Heart left ventricle (tissue), 16 donors: ENCODE measurements at regions not wholly inside any gene's neighbourhood (a gene's known extent, or its start where the extent isn't known, plus 50 kb on each side); places are given as distances from the start of the nearest gene placed in this dataset.

ENCODE experiments used
- ATAC-seq, 4 donors: fragments of 200-7000 bp; cut with Tn5 transposase; one replicate each; pipeline ENCODE4 v1.9.1; 2020 to 2022; ENCODE audit warnings: moderate library complexity in 4 of 4, mild to moderate bottlenecking in 3 of 4, moderate number of reproducible peaks in 1 of 4
- DNase-seq, 5 donors: peaks; one replicate each; pipeline ENCODE4 v3.0.0-alpha.2; 2020
- H3K27ac ChIP-seq, 12 donors: fragments of 200-600 bp; sonication (generic) in 4 of 12; one replicate each; pipeline versions ENCODE4 v1.5.0 to v1.8.0; 2016 to 2022; ENCODE audit warnings: mild to moderate bottlenecking in 2 of 12
- H3K27me3 ChIP-seq, 9 donors: fragments of 200-600 bp; sonication (generic) in 2 of 9; one replicate each; pipeline versions ENCODE4 v1.5.1 to v1.8.0; 2016 to 2022; ENCODE audit warnings: mild to moderate bottlenecking in 3 of 9
- H3K36me3 ChIP-seq, 9 donors: fragments of 200-600 bp; sonication (generic) in 2 of 9; one replicate each; pipeline versions ENCODE4 v1.5.0 to v1.8.0; 2018 to 2022; ENCODE audit warnings: mild to moderate bottlenecking in 2 of 9
- H3K4me1 ChIP-seq, 12 donors: fragments of 200-600 bp; sonication (generic) in 4 of 12; one replicate each; pipeline versions ENCODE4 v1.5.0 to v1.8.0; 2016 to 2022; ENCODE audit warnings: mild to moderate bottlenecking in 3 of 12
- H3K4me3 ChIP-seq, 12 donors: fragments of 200-600 bp; sonication (generic) in 4 of 12; one replicate each; pipeline versions ENCODE4 v1.5.0 to v1.8.0; 2017 to 2022; ENCODE audit warnings: mild to moderate bottlenecking in 9 of 12, moderate library complexity in 4 of 12
- H3K9me3 ChIP-seq, 12 donors: fragments of 200-600 bp; sonication (generic) in 4 of 12; one replicate each; pipeline versions ENCODE4 v1.5.0 to v1.8.0; 2016 to 2022; ENCODE audit warnings: mild to moderate bottlenecking in 1 of 12
- POLR2A ChIP-seq, 2 donors: fragments of 450-650 bp; IDR thresholded peaks; one replicate each; pipeline ENCODE4 v1.6.1; 2017; ENCODE audit warnings: antibody characterized with exemption in 2 of 2, mild to moderate bottlenecking in 2 of 2, moderate library complexity in 2 of 2
- WGBS, 4 donors: extraction: QIAGEN DNeasy Blood & Tissue Kit in 2 of 4; methylation state at CpG; one replicate each; pipeline versions ENCODE4 v1.1.5 to v1.1.7; 2013 to 2018; 5-methylcytosine and 5-hydroxymethylcytosine counted together
- intact Hi-C, 10 donors: fragments of 100-400 bp; cut with DNase I; formaldehyde crosslinking; loops; one replicate each; pipeline versions ENCODE4 v1.11.1 to v1.14.2; 2022
- TF ChIP-seq, protein P1 (sequence below), 12 donors: fragments of 200-600 bp; sonication (generic) in 4 of 12; IDR thresholded peaks; one replicate each; pipeline versions ENCODE4 v1.5.0 to v1.8.0; 2018 to 2022; ENCODE audit warnings: antibody characterized with exemption in 12 of 12, mild to moderate bottlenecking in 5 of 12
- donor health status: ischemic (EF 13 %, LVEDD 7.1; RV severe dilation, severe dysfunction).
- donor health status: healthy with polysubstance abuse.
- donor health status: DM: no; HTN: yes; CAD: no.
- donor health status: DM: no; HTN: no; CAD: no.
- donor health status: ischemic (EF 25% LVEDD 6.9; RV normal size, moderate dysfunction).
- donor health status: ischemic (EF 25% LVEDD 5.7; RV mildly dilated, moderate dysfunction).
- donor health status: healthy.
- donor health status: DM: yes; HTN: yes; CAD: no.
- donor health status: ischemic (EF 35%, LVEDD 5.7; RV mildly dilated, moderate dysfunction).
- donor health status: nonischemic (EF 11% LVEDD 7.7; RV severe dilation, severe dysfunction).
- donor health status: DM: yes; HTN: yes; CAD: no.
- donor health status: PGD.
- donor health status: ischemic (EF 29% LVEDD 5.4; RV normal size, mild dysfunction).
- donor health status: nonischemic (EF 23%, LVEDD 6.1; RV moderate dilation, normal function).

DNA sequence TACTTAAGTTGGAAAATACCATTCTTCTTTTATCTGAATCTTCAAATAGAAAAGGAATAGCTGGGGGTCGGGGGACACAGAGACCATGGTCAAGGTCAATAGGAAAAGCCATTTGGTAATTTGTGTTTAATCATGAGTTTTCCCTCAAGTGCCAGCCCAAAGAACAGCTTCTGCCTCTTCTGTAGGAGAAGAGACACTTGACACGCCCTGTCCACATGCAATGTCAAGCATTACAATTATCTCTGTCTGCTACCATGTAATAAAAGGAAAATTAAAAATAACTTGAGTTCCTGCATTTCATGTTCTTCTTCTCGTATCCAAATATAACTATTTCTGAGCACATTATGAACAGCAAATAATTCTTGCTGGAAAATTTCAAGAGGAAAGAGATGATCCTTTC lies 241.7 kb downstream of the IPMK start:
- no peaks in the 10 kb centered on the region for H3K4me1 ChIP-seq
- ATAC-seq = no peak
- WGBS, 4 donors = 55 to 66% (median 63%) methylated on average over 3 of the region's 3 CpGs
- intact Hi-C loops = no loop called here
- DNase-seq = no peak
- TF ChIP-seq POLR2A (IDR thresholded peaks at IDR 0.05) = no peak
- TF ChIP-seq, protein P1, sequence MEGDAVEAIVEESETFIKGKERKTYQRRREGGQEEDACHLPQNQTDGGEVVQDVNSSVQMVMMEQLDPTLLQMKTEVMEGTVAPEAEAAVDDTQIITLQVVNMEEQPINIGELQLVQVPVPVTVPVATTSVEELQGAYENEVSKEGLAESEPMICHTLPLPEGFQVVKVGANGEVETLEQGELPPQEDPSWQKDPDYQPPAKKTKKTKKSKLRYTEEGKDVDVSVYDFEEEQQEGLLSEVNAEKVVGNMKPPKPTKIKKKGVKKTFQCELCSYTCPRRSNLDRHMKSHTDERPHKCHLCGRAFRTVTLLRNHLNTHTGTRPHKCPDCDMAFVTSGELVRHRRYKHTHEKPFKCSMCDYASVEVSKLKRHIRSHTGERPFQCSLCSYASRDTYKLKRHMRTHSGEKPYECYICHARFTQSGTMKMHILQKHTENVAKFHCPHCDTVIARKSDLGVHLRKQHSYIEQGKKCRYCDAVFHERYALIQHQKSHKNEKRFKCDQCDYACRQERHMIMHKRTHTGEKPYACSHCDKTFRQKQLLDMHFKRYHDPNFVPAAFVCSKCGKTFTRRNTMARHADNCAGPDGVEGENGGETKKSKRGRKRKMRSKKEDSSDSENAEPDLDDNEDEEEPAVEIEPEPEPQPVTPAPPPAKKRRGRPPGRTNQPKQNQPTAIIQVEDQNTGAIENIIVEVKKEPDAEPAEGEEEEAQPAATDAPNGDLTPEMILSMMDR (IDR thresholded peaks at IDR 0.05) = no peak
- H3K9me3 ChIP-seq = no peaks in the 10 kb centered on the region
- H3K36me3 ChIP-seq = no peaks in the 10 kb centered on the region
- no peak overlapping the region for H3K4me3 ChIP-seq
- H3K27ac ChIP-seq = no peak overlapping the region
- H3K27me3 ChIP-seq = no peaks in the 10 kb centered on the region

DNA sequence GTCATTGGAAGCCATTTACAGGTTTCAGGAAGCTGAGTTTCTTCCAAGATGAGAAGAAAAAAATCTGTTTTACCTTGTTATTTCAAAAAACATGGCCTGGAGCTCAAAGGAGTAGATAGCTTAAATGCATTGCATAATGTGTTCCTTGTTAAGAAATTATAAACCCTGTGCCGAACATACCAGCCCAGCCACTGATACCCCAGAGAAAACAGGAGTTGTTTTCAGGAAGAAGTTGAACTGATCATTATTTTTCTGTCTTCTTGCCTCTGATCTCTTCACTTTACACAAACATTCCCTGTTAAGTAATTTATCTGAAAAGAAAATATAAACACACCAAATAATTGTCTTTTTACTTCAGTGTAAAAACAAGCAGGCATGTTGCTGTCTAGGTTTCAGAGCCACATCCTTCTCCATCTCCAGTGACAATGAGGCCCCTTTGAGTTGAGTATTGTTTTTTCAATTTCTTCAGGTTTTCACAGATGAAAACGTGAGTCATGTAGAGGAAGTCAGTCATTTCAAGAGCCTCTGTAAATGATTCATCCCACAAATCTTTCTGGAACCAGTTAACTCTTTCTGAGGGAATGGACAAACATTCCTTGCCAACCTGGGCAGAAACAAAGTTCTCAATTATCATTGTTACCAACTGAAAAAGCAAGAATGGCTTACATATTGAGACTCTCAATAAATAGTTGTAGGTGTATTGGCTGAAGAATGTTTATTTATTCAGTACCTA lies 244.2 kb downstream of the IPMK start:
- peaks cover 0 to 5% (median 0%) of the 10 kb centered on the region in 9 donors for H3K27me3 ChIP-seq
- H3K27ac ChIP-seq = no peak overlapping the region
- ATAC-seq (no peak), DNase-seq (no peak)
- H3K36me3 ChIP-seq = no peaks in the 10 kb centered on the region
- no peak overlapping the region for H3K4me3 ChIP-seq
- no peaks in the 10 kb centered on the region for H3K4me1 ChIP-seq
- no peak for TF ChIP-seq POLR2A (IDR thresholded peaks at IDR 0.05)
- TF ChIP-seq, protein P1 (IDR thresholded peaks at IDR 0.05) = no peak
- intact Hi-C loops = no loop called here
- 8 to 42% (median 17%) methylated on average over 2 of the region's 2 CpGs for WGBS, 4 donors
- H3K9me3 ChIP-seq = peaks cover 0 to 3% (median 0%) of the 10 kb centered on the region in 12 donors

DNA sequence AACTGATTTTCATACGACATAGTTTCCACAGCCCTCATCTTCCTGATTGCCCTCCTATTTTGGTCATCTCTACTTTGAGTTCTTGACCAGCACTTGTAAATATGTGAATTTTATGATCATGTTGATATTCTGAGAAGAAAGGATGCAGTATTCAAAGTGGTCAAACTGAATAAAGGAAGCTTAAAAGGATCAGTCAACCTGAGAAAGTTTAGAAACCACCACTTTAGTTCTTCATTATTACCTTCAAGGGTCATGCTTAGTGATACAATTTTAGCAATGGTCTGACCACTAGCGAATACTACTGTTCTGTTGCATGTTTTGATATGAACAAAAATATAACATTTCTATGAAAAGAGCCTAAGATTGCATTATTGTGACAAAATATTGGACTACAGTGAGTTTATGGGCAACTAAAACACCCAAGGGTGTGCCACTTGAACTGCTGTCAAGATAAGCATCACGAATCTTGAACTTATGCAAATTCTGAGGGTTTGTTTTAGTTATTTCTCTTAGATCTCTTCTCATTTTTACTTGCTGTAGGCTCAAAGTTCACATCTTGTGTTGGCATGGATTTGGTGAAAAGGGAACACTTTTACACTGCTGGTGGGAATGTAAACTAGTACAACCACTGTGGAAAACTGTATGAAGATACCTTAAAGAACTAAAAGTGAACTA lies 247.7 kb downstream of the IPMK start:
- Histone ChIP-seq H3K36me3 (no peaks in the 10 kb centered on the region), H3K27me3 (peaks cover 0 to 5% (median 0%) of the 10 kb centered on the region in 9 donors), H3K4me3 (no peak overlapping the region), H3K4me1 (no peaks in the 10 kb centered on the region), H3K27ac (no peak overlapping the region), H3K9me3 (peaks cover 0 to 3% (median 0%) of the 10 kb centered on the region in 12 donors)
- 68 to 87% (median 77%) methylated on average over 3 of the region's 3 CpGs for WGBS, 4 donors
- intact Hi-C loops = loop anchor here in 1 of 10 donors (10.0 kb wide), 1 partner anchor 55 kb away; no protein-coding TSS in a partner anchor
- TF ChIP-seq, protein P1 (IDR thresholded peaks at IDR 0.05) = no peak
- TF ChIP-seq POLR2A (IDR thresholded peaks at IDR 0.05) = no peak
- ATAC-seq (no peak), DNase-seq (no peak)

DNA sequence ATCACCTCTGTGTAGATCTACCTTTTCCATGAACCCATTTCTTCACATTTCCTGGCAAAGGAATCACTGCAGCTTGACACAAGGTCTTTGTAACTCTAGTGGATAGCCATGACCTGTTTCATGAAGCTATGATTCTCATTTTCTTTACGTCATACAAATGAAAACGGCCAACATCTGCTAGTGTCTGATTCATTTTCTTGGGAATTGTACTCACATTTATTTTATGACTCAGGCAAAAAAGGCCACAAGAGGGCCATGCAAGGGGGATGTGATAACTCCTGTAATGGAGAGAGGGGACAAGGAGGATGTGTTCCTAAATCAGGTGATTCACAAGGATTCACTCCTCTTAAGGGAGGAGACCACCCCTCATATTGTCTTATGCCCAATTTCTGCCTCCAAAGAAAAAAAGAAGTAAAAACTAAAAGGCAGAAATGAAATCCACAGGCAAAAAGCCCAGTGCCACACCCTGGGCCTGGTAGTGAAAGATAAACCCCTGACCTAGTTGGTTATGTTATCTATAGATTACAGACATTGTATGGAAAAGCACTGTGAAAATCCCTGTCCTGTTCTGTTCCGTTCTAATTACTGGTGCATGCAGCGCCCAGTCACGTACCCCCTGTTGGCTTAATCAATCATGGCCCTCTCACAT lies 249.9 kb downstream of the IPMK start:
- ATAC-seq (no peak), DNase-seq (no peak)
- no peak overlapping the region for H3K27ac ChIP-seq
- peaks cover 0 to 4% (median 0%) of the 10 kb centered on the region in 12 donors for H3K4me1 ChIP-seq
- intact Hi-C loops = loop anchor here in 1 of 10 donors (10.0 kb wide), 1 partner anchor 53 kb away; no protein-coding TSS in a partner anchor
- peaks cover 0 to 3% (median 0%) of the 10 kb centered on the region in 12 donors for H3K9me3 ChIP-seq
- TF ChIP-seq, protein P1 (IDR thresholded peaks at IDR 0.05) = no peak
- no peak for TF ChIP-seq POLR2A (IDR thresholded peaks at IDR 0.05)
- 84 to 91% (median 88%) methylated on average over 5 of the region's 5 CpGs for WGBS, 4 donors
- H3K27me3 ChIP-seq = peaks cover 0 to 5% (median 0%) of the 10 kb centered on the region in 9 donors
- no peaks in the 10 kb centered on the region for H3K36me3 ChIP-seq
- no peak overlapping the region for H3K4me3 ChIP-seq
